DOHH2 (cell line): ENCODE measurements at regions not wholly inside any gene's neighbourhood (a gene's known extent, or its start where the extent isn't known, plus 50 kb on each side); places are given as distances from the start of the nearest gene placed in this dataset.

Source experiments
- H3F3A ChIP-seq: fragments of 200-600 bp; sonication (generic), shearing (Covaris generic); 2 replicates; pipeline ENCODE4 v1.6.0; 2016; ENCODE audit warnings: antibody characterized with exemption, mild to moderate bottlenecking; ENCODE audit not compliant: control insufficient read depth, insufficient read depth
- H3K27ac ChIP-seq: fragments of 200-600 bp; sonication (generic); 2 replicates; pipeline ENCODE4 v1.5.1; 2014; ENCODE audit warnings: low read depth, mild to moderate bottlenecking, low read length, moderate library complexity
- H3K27me3 ChIP-seq: fragments of 200-600 bp; sonication (generic); 2 replicates; pipeline ENCODE4 v1.6.1; 2014; ENCODE audit warnings: mild to moderate bottlenecking, low read length, mixed read lengths; ENCODE audit not compliant: control insufficient read depth
- H3K36me3 ChIP-seq: fragments of 200-600 bp; sonication (generic); 2 replicates; pipeline ENCODE4 v1.6.1; 2014; ENCODE audit warnings: mild to moderate bottlenecking, low read length, moderate library complexity, mixed read lengths; ENCODE audit not compliant: control insufficient read depth
- H3K4me1 ChIP-seq: fragments of 200-600 bp; sonication (generic); 2 replicates; pipeline ENCODE4 v1.6.1; 2014; ENCODE audit warnings: mild to moderate bottlenecking, low read length, mixed read lengths; ENCODE audit not compliant: control insufficient read depth
- H3K4me2 ChIP-seq: fragments of 200-600 bp; sonication (generic); 2 replicates; pipeline ENCODE4 v1.6.0; 2014; ENCODE audit warnings: mild to moderate bottlenecking, low read length, moderate library complexity
- H3K4me3 ChIP-seq: fragments of 200-600 bp; sonication (generic); 2 replicates; pipeline ENCODE4 v1.5.1; 2014; ENCODE audit warnings: mild to moderate bottlenecking, low read length, mixed read lengths
- H3K79me2 ChIP-seq: fragments of 200-600 bp; sonication (generic); 2 replicates; pipeline ENCODE4 v1.6.1; 2014; ENCODE audit warnings: mild to moderate bottlenecking, low read length, mixed read lengths; ENCODE audit not compliant: control insufficient read depth
- H3K9me2 ChIP-seq: fragments of 200-600 bp; sonication (generic); replicated peaks from 2 replicates; pipeline ENCODE4 v1.6.1; 2014; ENCODE audit warnings: mild to moderate bottlenecking, low read length, mixed read lengths; ENCODE audit not compliant: control insufficient read depth
- H3K9me3 ChIP-seq: fragments of 200-600 bp; sonication (generic); 2 replicates; pipeline ENCODE4 v1.6.1; 2014; ENCODE audit warnings: antibody characterized with exemption, low read length, mixed read lengths; ENCODE audit not compliant: control insufficient read depth, insufficient read depth
- H4K20me1 ChIP-seq: fragments of 200-600 bp; sonication (generic); 2 replicates; pipeline ENCODE4 v1.6.0; 2014; ENCODE audit warnings: low read depth, mild to moderate bottlenecking, antibody characterized with exemption, low read length, moderate library complexity; ENCODE audit not compliant: control insufficient read depth, insufficient read depth
- CTCF ChIP-seq: fragments of 200-600 bp; sonication (generic); IDR thresholded peaks from one replicate; pipeline ENCODE4 v1.5.1; 2014; ENCODE audit warnings: antibody characterized with exemption, mild to moderate bottlenecking, low read depth, low read length; ENCODE audit not compliant: poor library complexity, severe bottlenecking
- EZH2phosphoT487 ChIP-seq: fragments of 200-600 bp; sonication (generic); IDR thresholded peaks from 2 replicates; pipeline ENCODE4 v1.6.1; 2017; ENCODE audit warnings: borderline replicate concordance, mild to moderate bottlenecking, antibody characterized with exemption, low read length, moderate library complexity, mixed read lengths

- H3K9me2 ChIP-seq: no peaks in the 10 kb centered on the region
- H3K4me1 ChIP-seq: no peaks in the 10 kb centered on the region
- H3K36me3 ChIP-seq: no peaks in the 10 kb centered on the region
- TF ChIP-seq EZH2phosphoT487 (no peak), CTCF (no peak)
- H3F3A ChIP-seq: no peaks in the 10 kb centered on the region
- no peaks in the 10 kb centered on the region for H4K20me1 ChIP-seq
- H3K9me3 ChIP-seq: no peaks in the 10 kb centered on the region
- H3K79me2 ChIP-seq: no peaks in the 10 kb centered on the region
- H3K27me3 ChIP-seq: no peaks in the 10 kb centered on the region
- H3K4me3 ChIP-seq: no peak overlapping the region
- H3K27ac ChIP-seq: no peak overlapping the region
- no peak overlapping the region for H3K4me2 ChIP-seq
Observed at GRCh38 chr20:60999250-60999649, 252.8 kb upstream of the CDH4 start.

- Histone ChIP-seq H3K9me3 (no peaks in the 10 kb centered on the region), H3K4me1 (no peaks in the 10 kb centered on the region), H3F3A (no peaks in the 10 kb centered on the region), H3K79me2 (no peaks in the 10 kb centered on the region), H3K27ac (no peak overlapping the region), H4K20me1 (no peaks in the 10 kb centered on the region), H3K9me2 (no peaks in the 10 kb centered on the region), H3K4me2 (no peak overlapping the region), H3K27me3 (no peaks in the 10 kb centered on the region), H3K36me3 (no peaks in the 10 kb centered on the region), H3K4me3 (no peak overlapping the region)
- no peak for TF ChIP-seq CTCF
- TF ChIP-seq EZH2phosphoT487: no peak
Observed at GRCh38 chr20:61002090-61002489, 250.0 kb upstream of the CDH4 start.

- H3K9me3 ChIP-seq: peaks cover 5% of the 10 kb centered on the region; the same call in 1 of the 2 replicates
- H3K4me2 ChIP-seq: no peak overlapping the region
- no peaks in the 10 kb centered on the region for H3K9me2 ChIP-seq
- no peak overlapping the region for H3K4me3 ChIP-seq
- no peaks in the 10 kb centered on the region for H3K4me1 ChIP-seq
- no peaks in the 10 kb centered on the region for H3F3A ChIP-seq
- H3K27ac ChIP-seq: no peak overlapping the region
- H4K20me1 ChIP-seq: no peaks in the 10 kb centered on the region
- TF ChIP-seq CTCF (no peak), EZH2phosphoT487 (no peak)
- H3K27me3 ChIP-seq: no peaks in the 10 kb centered on the region
- H3K79me2 ChIP-seq: no peaks in the 10 kb centered on the region
- H3K36me3 ChIP-seq: no peaks in the 10 kb centered on the region
Observed at GRCh38 chr20:61014491-61014890, 237.6 kb upstream of the CDH4 start.

DNA sequence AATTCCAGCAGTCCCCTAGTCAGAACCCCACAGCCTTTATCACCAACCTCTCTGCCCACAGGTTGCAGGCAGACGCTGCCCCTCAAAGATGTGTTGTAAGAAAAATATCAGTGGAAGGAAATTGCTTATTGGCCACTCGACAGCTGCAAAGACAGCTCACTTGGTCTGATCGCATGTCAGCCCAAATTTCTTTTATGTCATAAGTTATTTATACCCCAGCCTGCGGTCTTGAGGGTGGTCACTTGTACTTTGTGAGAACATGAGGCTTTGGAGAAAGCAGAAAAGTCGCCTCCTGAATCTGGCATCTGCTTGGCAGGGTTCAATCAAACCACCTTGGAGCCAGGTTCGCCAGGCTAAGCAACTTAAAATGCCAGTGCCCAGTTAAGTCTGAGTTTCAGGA is 236.5 kb upstream of the CDH4 start:
- Histone ChIP-seq H3K4me1 (no peaks in the 10 kb centered on the region), H3K79me2 (no peaks in the 10 kb centered on the region), H3K27me3 (no peaks in the 10 kb centered on the region), H4K20me1 (no peaks in the 10 kb centered on the region), H3K9me3 (peaks cover 5% of the 10 kb centered on the region; the same call in 1 of the 2 replicates), H3F3A (no peaks in the 10 kb centered on the region), H3K36me3 (no peaks in the 10 kb centered on the region), H3K4me3 (no peak overlapping the region), H3K4me2 (no peak overlapping the region), H3K27ac (no peak overlapping the region), H3K9me2 (no peaks in the 10 kb centered on the region)
- TF ChIP-seq CTCF: no peak
- TF ChIP-seq EZH2phosphoT487: no peak
